ENCODE measurements at regions not wholly inside any gene's neighbourhood (a gene's known extent, or its start where the extent isn't known, plus 50 kb on each side); places are given as distances from the start of the nearest gene placed in this dataset.

- DNase-seq, result no peak
These were observed 50.3 kb upstream of the EGR2 start for GRCh38 chr10:62866451-62866850.

Measured in stimulated activated CD4-positive, alpha-beta T cell treated with anti-CD3 and anti-CD28 coated beads, Interleukin-2, amount 100 ng/mL, for 48 hours (primary cell).